Endodermal cell (in vitro differentiated cells): ENCODE measurements at regions not wholly inside any gene's neighbourhood (a gene's known extent, or its start where the extent isn't known, plus 50 kb on each side); places are given as distances from the start of the nearest gene placed in this dataset.

Source experiments
- DNase-seq: peaks from one replicate; pipeline ENCODE4 v3.0.0-alpha.2; 2017
- H3K27ac ChIP-seq: 2 replicates; pipeline ENCODE4 v1.5.1; 2013; ENCODE audit warnings: mild to moderate bottlenecking, low read depth, low read length, moderate library complexity
- H3K27me3 ChIP-seq: 2 replicates; pipeline ENCODE4 v1.6.1; 2013; ENCODE audit warnings: mild to moderate bottlenecking, low read length, moderate library complexity; ENCODE audit not compliant: insufficient read depth, control insufficient read depth, poor library complexity, severe bottlenecking
- H3K36me3 ChIP-seq: 2 replicates; pipeline ENCODE4 v1.7.0; 2013; ENCODE audit warnings: mild to moderate bottlenecking, low read length, moderate library complexity; ENCODE audit not compliant: control insufficient read depth, insufficient read depth
- H3K4me1 ChIP-seq: one replicate; pipeline ENCODE4 v1.7.0; 2013; ENCODE audit warnings: low read length; ENCODE audit not compliant: control insufficient read depth, insufficient read depth
- H3K4me3 ChIP-seq: 2 replicates; pipeline ENCODE4 v1.5.1; 2013; ENCODE audit warnings: mild to moderate bottlenecking, low read length, moderate library complexity
- H3K9ac ChIP-seq: 2 replicates; pipeline ENCODE4 v1.6.1; 2013; ENCODE audit warnings: mild to moderate bottlenecking, low read length, moderate library complexity; ENCODE audit not compliant: poor library complexity, severe bottlenecking; ENCODE audit errors: extremely low read depth
- H3K9me3 ChIP-seq: 2 replicates; pipeline ENCODE4 v1.6.1; 2013; ENCODE audit warnings: mild to moderate bottlenecking, low read length, moderate library complexity; ENCODE audit not compliant: control insufficient read depth
- H3K27ac Mint-ChIP-seq: 2 replicates; pipeline ENCODE4 v1.8.0; 2020; ENCODE audit warnings: mixed read lengths
- H3K27me3 Mint-ChIP-seq: 2 replicates; pipeline ENCODE4 v1.8.0; 2021; ENCODE audit warnings: mild to moderate bottlenecking, mixed read lengths; ENCODE audit not compliant: insufficient read depth
- H3K36me3 Mint-ChIP-seq: 2 replicates; pipeline ENCODE4 v1.8.0; 2020; ENCODE audit warnings: low read depth, mixed read lengths
- H3K4me1 Mint-ChIP-seq: 2 replicates; pipeline ENCODE4 v1.8.0; 2020; ENCODE audit warnings: mixed read lengths
- H3K4me3 Mint-ChIP-seq: 2 replicates; pipeline ENCODE4 v1.8.0; 2020; ENCODE audit warnings: mild to moderate bottlenecking, moderate library complexity, mixed read lengths
- H3K9me3 Mint-ChIP-seq: 2 replicates; pipeline ENCODE4 v1.8.0; 2020; ENCODE audit warnings: mild to moderate bottlenecking, mixed read lengths
- CTCF ChIP-seq: fragments of 200-600 bp; sonication (generic); conservative IDR thresholded peaks from 2 replicates; pipeline ENCODE4 v1.5.0; 2021; ENCODE audit warnings: antibody characterized with exemption, mild to moderate bottlenecking
- WGBS, 2 experiments: methylation state at CpG; one replicate each; pipeline versions ENCODE4 v1.1.5 to v1.1.7; 2013; ENCODE audit warnings: missing lambda C conversion rate in 2 of 2, mixed read lengths in 1 of 2; ENCODE audit not compliant: insufficient coverage in 1 of 2, insufficient read length in 1 of 2; 5-methylcytosine and 5-hydroxymethylcytosine counted together

GRCh38 chr16:47026947-47027346 lies 53.5 kb upstream of the DNAJA2 start:
- Histone ChIP-seq H3K9ac (no peak overlapping the region), H3K27ac (no peak overlapping the region), H3K36me3 (no peaks in the 10 kb centered on the region), H3K4me3 (no peak overlapping the region), H3K4me1 (no peaks in the 10 kb centered on the region), H3K27me3 (no peaks in the 10 kb centered on the region), H3K9me3 (no peaks in the 10 kb centered on the region)
- H3K4me3 Mint-ChIP-seq, result no peak overlapping the region
- no peaks in the 10 kb centered on the region for H3K4me1 Mint-ChIP-seq
- 82 to 94% methylated on average over 2 to 3 of the region's 3 CpGs for WGBS, 2 experiments
- DNase-seq, result no peak
- no peak for TF ChIP-seq CTCF
- no peak overlapping the region for H3K27ac Mint-ChIP-seq
- no peaks in the 10 kb centered on the region for H3K27me3 Mint-ChIP-seq
- no peaks in the 10 kb centered on the region for H3K9me3 Mint-ChIP-seq
- no peaks in the 10 kb centered on the region for H3K36me3 Mint-ChIP-seq

GRCh38 chr16:47026492-47026891 lies 53.0 kb upstream of the DNAJA2 start:
- Histone ChIP-seq H3K36me3 (no peaks in the 10 kb centered on the region), H3K9me3 (no peaks in the 10 kb centered on the region), H3K9ac (no peak overlapping the region), H3K4me3 (no peak overlapping the region), H3K27ac (no peak overlapping the region), H3K27me3 (no peaks in the 10 kb centered on the region), H3K4me1 (no peaks in the 10 kb centered on the region)
- Mint-ChIP-seq H3K27ac (no peak overlapping the region), H3K36me3 (no peaks in the 10 kb centered on the region), H3K4me1 (no peaks in the 10 kb centered on the region), H3K27me3 (no peaks in the 10 kb centered on the region), H3K9me3 (no peaks in the 10 kb centered on the region), H3K4me3 (no peak overlapping the region)
- DNase-seq, result peak; percentile 57
- no peak for TF ChIP-seq CTCF
- WGBS, 2 experiments, result 86 to 90% methylated on average over 6 to 7 of the region's 7 CpGs

- Mint-ChIP-seq H3K27me3 (no peaks in the 10 kb centered on the region), H3K36me3 (no peaks in the 10 kb centered on the region), H3K4me1 (no peaks in the 10 kb centered on the region), H3K27ac (no peak overlapping the region), H3K9me3 (no peaks in the 10 kb centered on the region), H3K4me3 (no peak overlapping the region)
- Histone ChIP-seq H3K9ac (no peak overlapping the region), H3K27ac (no peak overlapping the region), H3K36me3 (no peaks in the 10 kb centered on the region), H3K4me1 (no peaks in the 10 kb centered on the region), H3K4me3 (no peak overlapping the region), H3K9me3 (no peaks in the 10 kb centered on the region), H3K27me3 (no peaks in the 10 kb centered on the region)
- 95 to 96% methylated on average over 10 to 20 of the region's 20 CpGs for WGBS, 2 experiments
- DNase-seq, result no peak
- TF ChIP-seq CTCF, result no peak
Observed at GRCh38 chr16:47025641-47026040, 52.2 kb upstream of the DNAJA2 start.
